GM12874 (cell line): ENCODE measurements at regions not wholly inside any gene's neighbourhood (a gene's known extent, or its start where the extent isn't known, plus 50 kb on each side); places are given as distances from the start of the nearest gene placed in this dataset.

Experiments
- TF ChIP-seq, protein P1 (sequence below): IDR thresholded peaks from 2 replicates; pipeline ENCODE4 v1.5.1; 2011; ENCODE audit warnings: low read depth, mild to moderate bottlenecking, control low read depth, low read length, moderate library complexity; ENCODE audit not compliant: insufficient read depth

DNA sequence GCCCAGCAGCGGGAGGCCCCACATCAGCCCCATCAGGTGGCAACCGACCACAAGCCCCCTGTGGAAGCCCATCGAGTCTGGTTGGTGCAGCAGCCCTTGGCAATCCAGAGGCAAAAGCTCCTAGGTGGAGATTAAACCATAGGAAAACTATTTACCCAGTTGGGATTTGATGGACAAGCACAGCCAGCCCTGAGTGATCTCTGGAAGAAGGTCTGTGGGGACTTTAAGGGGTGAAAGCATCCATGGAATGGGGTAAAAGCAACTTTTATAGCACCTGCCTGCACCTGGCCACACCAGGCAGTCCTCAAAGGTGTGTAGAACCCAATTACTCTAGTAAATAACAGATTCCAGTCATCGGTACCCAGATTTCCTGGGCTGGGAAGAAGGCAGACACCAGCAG lies 206.3 kb downstream of the IGSF11 start:
- TF ChIP-seq, protein P1, sequence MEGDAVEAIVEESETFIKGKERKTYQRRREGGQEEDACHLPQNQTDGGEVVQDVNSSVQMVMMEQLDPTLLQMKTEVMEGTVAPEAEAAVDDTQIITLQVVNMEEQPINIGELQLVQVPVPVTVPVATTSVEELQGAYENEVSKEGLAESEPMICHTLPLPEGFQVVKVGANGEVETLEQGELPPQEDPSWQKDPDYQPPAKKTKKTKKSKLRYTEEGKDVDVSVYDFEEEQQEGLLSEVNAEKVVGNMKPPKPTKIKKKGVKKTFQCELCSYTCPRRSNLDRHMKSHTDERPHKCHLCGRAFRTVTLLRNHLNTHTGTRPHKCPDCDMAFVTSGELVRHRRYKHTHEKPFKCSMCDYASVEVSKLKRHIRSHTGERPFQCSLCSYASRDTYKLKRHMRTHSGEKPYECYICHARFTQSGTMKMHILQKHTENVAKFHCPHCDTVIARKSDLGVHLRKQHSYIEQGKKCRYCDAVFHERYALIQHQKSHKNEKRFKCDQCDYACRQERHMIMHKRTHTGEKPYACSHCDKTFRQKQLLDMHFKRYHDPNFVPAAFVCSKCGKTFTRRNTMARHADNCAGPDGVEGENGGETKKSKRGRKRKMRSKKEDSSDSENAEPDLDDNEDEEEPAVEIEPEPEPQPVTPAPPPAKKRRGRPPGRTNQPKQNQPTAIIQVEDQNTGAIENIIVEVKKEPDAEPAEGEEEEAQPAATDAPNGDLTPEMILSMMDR: no peak

DNA sequence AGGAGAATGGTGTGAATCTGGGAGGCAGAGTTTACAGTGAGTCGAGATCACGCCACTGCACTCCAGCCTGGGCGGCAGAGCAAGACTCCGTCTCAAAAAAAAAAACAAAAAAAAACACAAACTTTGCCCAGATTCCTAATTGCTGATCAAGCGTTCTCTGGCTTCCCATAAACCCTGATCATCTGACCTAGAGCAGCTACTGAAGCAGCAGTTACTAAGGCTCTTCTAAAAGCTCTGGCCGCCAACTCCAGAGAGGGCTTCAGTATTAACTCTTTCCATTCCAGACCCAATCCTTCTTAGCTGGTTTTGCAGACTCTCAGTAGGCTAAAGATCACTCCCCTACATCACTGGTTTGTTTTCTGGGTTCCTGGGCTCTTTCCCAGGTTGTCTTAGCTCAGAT lies 201.6 kb downstream of the IGSF11 start:
- TF ChIP-seq, protein P1: no peak

DNA sequence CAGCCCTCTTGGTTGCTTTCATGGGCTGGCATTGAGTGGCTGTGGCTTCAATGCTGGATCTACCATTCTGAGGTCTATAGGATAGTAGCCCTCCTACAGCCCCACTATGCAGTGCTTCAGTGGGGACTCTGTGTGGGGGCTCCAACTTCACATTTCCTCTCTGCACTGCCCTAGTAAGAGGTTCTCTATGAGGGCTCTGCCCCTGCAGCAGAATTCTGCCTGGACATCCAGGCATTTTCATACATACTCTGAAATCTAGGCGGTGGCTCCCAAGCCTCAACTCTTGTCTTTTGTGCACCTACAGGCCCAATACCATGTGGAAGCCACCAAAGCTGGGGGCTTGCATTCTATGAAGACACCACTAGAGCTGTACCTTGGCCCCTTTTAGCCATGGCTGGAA lies 195.8 kb downstream of the IGSF11 start:
- TF ChIP-seq, protein P1: no peak

DNA sequence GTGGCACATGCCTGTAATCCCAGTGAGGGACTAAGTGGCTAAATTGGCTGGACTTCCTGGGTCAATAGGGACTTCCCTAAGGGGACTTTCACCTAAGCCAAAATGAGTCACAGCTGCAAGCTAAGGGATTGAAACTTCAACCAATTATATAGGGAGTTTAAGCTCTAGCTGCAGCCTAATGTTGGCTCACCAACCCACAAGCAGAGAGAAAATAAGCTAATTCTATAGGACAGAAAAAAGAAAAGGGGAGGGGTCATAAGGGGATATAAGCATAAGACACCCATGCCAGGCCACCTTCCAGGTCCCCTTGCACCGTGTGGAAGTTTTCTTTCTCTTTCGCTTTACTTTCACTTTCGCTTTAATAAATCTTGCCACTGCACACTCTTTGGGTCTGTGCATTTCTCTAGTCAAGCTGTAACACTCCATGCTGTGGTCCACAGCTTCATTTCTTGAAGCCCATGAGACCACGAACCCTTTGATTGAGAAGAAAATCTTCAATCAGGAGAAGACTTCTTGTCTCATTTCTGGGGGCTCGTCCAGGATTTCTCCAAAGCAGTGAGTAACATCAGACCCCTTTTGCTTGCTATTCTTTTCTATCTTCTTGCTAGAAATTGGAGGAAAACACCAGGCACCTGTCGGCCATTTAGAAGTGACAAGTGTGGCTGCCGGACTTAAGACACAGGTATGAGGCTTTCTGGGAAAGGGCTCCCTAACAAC lies 192.3 kb downstream of the IGSF11 start:
- TF ChIP-seq, protein P1: no peak

DNA sequence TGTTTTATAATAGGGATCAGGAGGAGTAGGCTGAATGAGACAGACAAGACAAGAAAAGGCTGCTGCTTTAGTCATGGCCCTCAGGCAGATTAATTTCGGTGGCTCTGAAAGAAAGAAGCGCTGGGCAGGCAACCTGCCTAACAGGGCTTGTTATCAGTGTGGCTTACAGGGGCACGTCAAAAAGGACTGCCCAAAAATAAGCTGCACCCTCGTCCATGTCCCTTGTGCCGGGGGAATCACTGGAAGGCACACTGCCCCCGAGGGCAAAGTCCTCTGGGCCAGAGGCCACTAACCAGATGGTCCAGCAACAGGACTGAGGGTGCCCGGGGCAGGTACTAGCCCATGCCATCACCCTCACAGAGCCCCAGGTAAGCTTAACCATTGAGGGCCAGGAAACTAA lies 188.5 kb downstream of the IGSF11 start:
- TF ChIP-seq, protein P1: no peak
